ENCODE measurements at regions not wholly inside any gene's neighbourhood (a gene's known extent, or its start where the extent isn't known, plus 50 kb on each side); places are given as distances from the start of the nearest gene placed in this dataset.
A peak's percentile ranks its signal among the peaks of the same experiment; 100 is the strongest.

DNA sequence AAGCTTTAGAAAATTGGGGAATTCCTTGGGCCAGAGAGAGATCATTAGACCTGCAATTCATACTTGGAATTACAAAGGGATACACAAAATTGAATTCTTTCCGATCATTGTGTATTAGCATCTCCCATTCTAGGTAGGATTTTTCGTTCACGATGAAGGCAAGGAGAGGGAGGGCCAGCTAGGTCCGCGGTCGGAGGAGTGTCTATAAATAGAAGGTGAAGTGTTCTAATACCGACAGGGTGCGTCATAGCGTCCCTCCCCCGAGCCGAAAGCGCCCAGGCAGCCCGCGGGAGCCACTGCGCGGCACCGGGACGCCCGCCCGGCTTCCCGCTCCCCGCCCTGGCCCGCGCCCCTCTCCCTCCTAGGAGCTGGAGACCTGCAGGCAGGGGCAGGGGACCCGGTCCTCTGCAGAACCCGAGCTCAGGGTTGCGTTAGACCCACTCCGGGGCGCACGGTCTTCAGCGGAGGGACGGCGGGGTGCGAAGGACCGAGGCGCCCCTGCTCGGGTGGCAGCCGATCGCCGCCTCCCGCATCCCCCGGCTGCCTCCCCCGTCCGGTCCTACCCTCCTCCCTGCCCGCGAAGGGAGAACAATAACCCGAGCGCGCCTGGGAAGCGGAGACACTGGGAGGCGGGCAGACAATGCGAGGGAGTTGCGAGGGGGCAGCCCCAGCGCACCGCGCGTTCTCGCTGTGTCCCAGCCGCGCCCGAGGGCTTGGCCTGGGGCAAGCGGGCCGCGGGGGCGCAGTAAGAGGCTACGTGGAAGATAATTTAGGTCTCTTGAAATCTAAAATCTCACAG, 114.2 kb upstream of the SERTAD2 start (continued):
- peak; percentile 81; the same call in 1 of the 2 replicates for TF ChIP-seq ZNF547 (CRISPR knock-in tag; IDR thresholded peaks at IDR 0.05)
- TF ChIP-seq TBX2 (CRISPR knock-in tag; IDR thresholded peaks at IDR 0.05; ENCODE audit: borderline replicate concordance): no peak
- no peak for TF ChIP-seq RFX1 (IDR thresholded peaks at IDR 0.05)
- TF ChIP-seq FOSL2 (CRISPR knock-in tag; IDR thresholded peaks at IDR 0.05): peak; percentile 82
- no peak for TF ChIP-seq AKNA (CRISPR knock-in tag; IDR thresholded peaks at IDR 0.05; ENCODE audit: borderline replicate concordance)
- no peak for TF ChIP-seq RAD51 (IDR thresholded peaks at IDR 0.05; ENCODE audit: borderline replicate concordance)
- TF ChIP-seq WIZ (CRISPR knock-in tag; IDR thresholded peaks at IDR 0.05): 0 out of 2 replicates have a peak, but pooled peaks have one; percentile 43
- TF ChIP-seq ZNF530 (CRISPR knock-in tag; IDR thresholded peaks at IDR 0.05; ENCODE audit: low read depth): no peak
- no peak for TF ChIP-seq HNF4G (IDR thresholded peaks at IDR 0.05; ENCODE audit: borderline replicate concordance, low read depth, low read length)
- no peak; the same call in 1 of the 2 replicates for TF ChIP-seq HNF4G (CRISPR knock-in tag; IDR thresholded peaks at IDR 0.05; ENCODE audit: borderline replicate concordance, low read depth)
- TF ChIP-seq ARNT2 (CRISPR knock-in tag; IDR thresholded peaks at IDR 0.05; ENCODE audit: low read depth): no peak
- peak; percentile 59; the same call in 1 of the 2 replicates for TF ChIP-seq HOXA9 (CRISPR knock-in tag; IDR thresholded peaks at IDR 0.05; ENCODE audit: borderline replicate concordance)
- no peak for TF ChIP-seq ZNF382 (CRISPR knock-in tag; IDR thresholded peaks at IDR 0.05; ENCODE audit: borderline replicate concordance)
- no peak for TF ChIP-seq ZNF570 (CRISPR knock-in tag; IDR thresholded peaks at IDR 0.05; ENCODE audit: borderline replicate concordance)
- peak; percentile 24; the same call in 1 of the 2 replicates for TF ChIP-seq ZFY (CRISPR knock-in tag; IDR thresholded peaks at IDR 0.05)
- TF ChIP-seq NFKBIZ (CRISPR knock-in tag; IDR thresholded peaks at IDR 0.05): no peak
- no peak for TF ChIP-seq ZSCAN20 (CRISPR knock-in tag; IDR thresholded peaks at IDR 0.05; ENCODE audit: borderline replicate concordance)
- TF ChIP-seq RXRA (CRISPR knock-in tag; IDR thresholded peaks at IDR 0.05): no peak
- TF ChIP-seq, protein P1, sequence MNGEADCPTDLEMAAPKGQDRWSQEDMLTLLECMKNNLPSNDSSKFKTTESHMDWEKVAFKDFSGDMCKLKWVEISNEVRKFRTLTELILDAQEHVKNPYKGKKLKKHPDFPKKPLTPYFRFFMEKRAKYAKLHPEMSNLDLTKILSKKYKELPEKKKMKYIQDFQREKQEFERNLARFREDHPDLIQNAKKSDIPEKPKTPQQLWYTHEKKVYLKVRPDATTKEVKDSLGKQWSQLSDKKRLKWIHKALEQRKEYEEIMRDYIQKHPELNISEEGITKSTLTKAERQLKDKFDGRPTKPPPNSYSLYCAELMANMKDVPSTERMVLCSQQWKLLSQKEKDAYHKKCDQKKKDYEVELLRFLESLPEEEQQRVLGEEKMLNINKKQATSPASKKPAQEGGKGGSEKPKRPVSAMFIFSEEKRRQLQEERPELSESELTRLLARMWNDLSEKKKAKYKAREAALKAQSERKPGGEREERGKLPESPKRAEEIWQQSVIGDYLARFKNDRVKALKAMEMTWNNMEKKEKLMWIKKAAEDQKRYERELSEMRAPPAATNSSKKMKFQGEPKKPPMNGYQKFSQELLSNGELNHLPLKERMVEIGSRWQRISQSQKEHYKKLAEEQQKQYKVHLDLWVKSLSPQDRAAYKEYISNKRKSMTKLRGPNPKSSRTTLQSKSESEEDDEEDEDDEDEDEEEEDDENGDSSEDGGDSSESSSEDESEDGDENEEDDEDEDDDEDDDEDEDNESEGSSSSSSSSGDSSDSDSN (CRISPR knock-in tag; IDR thresholded peaks at IDR 0.05): peak; percentile 89
- TF ChIP-seq SRY (CRISPR knock-in tag; IDR thresholded peaks at IDR 0.05): no peak
- TF ChIP-seq NR2F2 (IDR thresholded peaks at IDR 0.05; ENCODE audit: borderline replicate concordance, low read depth): no peak
- TF ChIP-seq BCL3 (CRISPR knock-in tag; IDR thresholded peaks at IDR 0.05): peak; percentile 57; the same call in 1 of the 2 replicates
- no peak for TF ChIP-seq ZNF33A (CRISPR knock-in tag; IDR thresholded peaks at IDR 0.05; ENCODE audit: borderline replicate concordance)

All from HepG2 (cell line).